HG03108 (cell line): ENCODE measurements at regions not wholly inside any gene's neighbourhood (a gene's known extent, or its start where the extent isn't known, plus 50 kb on each side); places are given as distances from the start of the nearest gene placed in this dataset.
A peak's percentile ranks its signal among the peaks of the same experiment; 100 is the strongest.

Experiments used
- ATAC-seq: cut with Tn5 transposase; IDR thresholded peaks from one replicate; pipeline ENCODE4 v1.9.1; 2021; ENCODE audit warnings: moderate library complexity; ENCODE audit not compliant: unreplicated experiment

DNA sequence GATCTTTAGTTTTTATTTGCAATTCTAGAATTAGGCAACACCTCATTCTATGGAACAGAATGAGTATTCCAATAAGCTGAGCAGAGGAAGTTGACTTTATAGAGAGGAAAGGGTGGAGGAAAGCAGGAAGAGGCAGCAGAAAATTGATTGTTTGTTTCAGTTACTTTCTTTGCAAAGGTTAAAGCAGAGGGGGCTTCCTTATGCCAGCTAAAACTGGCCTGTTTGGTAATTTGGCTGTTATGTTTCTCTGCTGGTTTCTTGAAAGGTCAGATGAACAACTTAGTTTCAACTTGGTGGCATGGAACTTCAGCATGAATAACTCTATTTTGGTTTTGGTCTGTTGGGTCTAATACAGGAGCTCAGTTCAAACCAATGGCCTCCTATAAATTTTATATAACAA is 190.9 kb upstream of the IL12A start:
- no peak for ATAC-seq

DNA sequence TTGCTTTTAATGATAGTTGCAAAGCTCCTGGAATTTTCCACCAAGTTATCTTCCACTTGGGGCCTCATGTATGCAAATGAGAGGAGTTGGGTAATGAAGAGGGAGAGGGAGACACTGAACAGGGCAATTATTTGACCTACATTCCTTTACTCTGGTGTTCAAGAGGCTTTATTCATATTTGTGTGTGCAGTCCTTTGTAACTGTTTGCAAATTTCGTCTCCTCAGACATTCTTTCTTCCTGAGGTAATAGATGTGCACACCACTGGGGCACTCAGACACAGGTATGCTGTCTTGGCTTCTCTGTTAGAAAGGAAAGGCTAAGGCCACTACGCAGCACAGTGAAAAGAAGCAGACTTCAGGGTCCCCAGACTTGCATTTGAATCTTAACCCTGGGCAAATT is 189.7 kb upstream of the IL12A start:
- ATAC-seq: no peak

DNA sequence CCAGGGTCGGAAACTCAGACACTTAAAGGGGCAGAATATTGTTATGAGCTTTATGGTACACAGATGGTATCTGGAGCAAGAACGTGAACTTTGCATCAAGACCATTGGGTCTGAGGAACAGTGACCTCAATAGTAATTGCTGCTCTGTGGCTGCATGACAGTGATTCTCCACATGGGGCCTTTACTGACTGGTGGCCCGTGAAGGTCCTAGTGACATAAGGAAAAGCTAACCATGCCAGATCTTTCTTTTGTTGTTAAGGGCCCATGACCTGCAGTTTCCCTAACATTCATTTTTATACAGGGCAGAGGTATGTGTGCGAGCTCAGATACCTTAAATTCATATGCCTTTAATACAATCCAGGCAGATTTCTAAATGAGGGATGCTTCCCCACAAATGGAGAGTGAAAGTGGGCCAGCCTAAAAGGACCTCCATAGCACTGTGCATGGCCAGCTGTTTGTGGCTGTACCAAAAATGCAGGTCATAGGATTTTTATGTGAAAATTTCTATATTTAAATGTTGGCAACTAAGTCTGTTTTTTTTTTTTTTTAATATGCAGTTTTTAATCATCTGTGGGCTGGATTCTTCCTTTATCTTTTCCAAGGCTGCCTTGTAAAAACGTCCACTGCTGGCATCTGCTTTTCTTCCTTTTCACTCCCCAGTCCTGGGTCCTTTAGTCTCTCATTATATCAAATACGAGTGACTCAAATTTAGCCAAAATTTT is 188.0 kb upstream of the IL12A start:
- ATAC-seq: no peak

DNA sequence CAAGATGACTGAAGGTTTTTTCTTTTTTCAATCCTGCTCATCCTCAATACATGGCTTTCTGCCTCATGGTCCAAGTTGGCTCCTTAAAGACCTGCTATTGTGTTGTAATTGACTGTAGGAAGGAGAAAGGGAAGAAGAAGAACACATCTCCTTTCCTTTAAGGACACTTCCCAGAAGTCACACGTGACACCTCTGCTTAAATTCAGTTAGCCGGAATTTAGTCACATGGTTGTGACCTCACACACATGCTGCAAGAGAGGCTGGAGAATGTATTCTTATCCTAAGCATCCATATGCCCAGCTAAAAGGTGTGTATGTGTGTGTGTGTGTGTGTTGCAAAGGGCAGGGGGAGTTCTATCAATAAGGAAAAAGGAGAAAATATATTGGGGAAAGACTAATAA is 185.8 kb upstream of the IL12A start:
- ATAC-seq: no peak

DNA sequence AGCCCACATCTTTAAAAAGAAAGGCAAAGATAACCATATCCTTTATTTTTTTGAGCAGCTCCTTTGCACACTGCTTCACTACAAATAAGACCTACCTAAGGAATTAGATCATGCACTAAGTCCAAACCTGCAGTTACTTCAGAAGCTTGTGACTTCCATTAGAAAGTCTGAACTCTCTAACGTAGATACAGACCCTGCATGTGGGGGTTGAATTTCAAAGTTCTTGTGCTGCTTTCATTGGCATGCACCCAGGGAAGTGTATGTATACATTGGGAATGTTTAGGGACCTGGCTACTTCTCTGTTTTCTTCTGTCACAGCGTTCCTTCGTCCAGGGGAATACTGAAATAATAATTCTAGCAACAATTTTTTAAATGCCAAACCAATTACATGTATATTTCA is 185.2 kb upstream of the IL12A start:
- ATAC-seq: no peak

DNA sequence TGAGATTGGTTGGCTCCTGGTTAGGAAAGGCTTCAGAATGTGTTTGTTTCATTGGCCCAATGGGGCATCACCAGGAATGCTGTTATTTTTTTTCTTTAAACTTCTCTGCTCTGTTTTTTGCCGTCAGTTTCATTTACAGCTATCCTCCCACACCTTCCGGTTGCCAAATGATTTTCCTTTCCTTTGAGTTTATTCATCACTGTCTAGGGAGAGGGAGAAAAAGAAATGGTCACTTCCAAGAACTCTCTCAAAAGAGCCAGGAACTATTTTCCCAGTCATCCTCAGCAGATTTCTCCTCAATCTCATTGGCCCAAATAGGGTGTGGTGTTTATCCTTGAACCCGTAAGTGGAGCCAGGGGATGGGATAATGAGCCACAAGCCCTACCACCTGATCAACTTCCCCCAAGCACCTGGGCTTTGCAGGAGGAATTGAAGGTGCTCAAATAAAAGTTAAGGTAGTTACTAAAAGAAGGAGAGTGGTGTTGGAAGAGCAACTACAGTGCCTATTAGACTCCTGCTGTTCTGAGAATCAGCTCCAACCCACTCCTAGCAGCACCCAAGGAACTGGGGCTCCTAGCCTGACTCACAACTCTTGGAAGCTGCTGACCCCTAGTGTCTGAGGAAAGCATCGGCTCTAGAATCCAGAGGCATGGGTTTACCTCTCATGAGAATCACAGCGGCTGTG is 183.8 kb upstream of the IL12A start:
- peak; percentile 89 for ATAC-seq

DNA sequence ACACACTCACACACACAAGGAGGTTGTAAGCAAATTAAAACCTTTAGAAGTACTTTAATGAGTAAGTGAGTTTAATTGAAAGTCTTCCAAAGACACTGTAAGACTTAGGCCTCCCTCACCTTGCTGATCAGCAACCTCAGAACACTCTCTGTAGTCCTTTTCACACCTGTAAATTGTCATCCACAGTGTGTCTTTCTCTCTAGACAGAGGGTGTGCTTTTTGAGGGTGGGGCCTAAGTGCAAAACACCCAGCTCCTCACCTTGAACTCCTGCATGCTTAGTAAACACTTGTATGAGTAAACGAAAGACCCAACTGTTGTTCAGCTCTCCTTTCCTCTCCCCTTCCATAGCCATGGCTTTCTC is 183.2 kb upstream of the IL12A start:
- ATAC-seq: no peak

DNA sequence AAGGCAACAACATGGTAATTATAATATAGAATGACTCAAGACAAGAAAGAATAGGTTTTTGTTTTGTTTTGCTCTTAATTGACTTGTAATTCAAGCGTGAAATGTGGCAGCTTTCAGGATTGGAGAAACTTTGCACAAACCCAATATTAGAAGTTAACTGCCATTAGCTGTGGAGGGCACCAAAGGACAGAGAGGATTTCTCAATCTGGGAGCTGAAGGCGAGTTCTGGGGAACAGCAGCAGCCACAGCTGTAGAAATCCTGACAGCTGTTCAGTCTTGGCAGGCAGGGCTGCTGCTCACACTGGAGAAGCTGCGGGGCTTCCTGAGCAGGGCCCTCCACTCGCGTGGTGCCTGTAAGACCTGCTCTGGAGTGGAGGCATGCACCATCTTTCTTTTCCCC is 182.2 kb upstream of the IL12A start:
- no peak for ATAC-seq

DNA sequence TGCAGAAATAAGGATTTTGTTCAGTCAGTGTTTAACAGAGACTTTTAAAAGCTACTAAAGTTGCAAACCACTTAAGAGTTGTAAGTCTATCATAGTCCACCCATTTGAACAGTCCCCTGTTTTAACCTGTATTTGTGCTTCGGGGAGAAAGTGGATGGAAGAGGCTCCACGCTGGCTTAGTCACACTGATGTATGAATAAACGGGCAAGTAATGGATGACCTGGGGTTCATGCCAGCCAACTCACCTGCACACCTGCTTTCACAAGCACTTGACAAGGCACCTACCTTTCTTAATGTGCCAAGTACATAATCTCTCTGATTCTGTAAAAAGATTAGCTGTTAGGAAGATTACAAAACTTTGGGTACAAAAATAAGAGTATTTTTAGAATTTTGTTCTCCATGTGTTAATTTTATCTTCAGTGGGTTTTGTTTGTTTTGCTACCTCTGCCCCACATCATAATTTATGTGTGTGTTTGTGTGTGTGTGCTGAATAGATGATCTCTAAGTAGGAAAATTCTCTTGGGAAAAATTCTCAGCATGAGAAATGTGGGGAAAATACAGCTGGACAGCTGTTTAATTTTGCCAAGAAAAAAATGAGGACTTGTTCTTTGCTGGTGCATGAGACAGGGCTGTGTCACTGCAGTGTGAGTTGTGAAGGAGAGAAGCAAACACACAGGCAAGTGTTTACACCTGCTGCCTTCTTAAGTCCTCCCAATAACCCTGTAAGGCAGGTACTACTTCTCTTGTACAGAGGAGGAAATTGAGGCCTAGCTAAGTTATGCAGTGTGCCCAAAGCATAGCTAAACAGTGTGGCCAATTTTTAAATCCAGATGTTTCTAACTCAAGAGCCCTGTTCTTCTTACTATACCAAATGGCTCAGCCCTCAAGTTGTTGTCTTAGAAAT is 181.2 kb upstream of the IL12A start:
- no peak for ATAC-seq

DNA sequence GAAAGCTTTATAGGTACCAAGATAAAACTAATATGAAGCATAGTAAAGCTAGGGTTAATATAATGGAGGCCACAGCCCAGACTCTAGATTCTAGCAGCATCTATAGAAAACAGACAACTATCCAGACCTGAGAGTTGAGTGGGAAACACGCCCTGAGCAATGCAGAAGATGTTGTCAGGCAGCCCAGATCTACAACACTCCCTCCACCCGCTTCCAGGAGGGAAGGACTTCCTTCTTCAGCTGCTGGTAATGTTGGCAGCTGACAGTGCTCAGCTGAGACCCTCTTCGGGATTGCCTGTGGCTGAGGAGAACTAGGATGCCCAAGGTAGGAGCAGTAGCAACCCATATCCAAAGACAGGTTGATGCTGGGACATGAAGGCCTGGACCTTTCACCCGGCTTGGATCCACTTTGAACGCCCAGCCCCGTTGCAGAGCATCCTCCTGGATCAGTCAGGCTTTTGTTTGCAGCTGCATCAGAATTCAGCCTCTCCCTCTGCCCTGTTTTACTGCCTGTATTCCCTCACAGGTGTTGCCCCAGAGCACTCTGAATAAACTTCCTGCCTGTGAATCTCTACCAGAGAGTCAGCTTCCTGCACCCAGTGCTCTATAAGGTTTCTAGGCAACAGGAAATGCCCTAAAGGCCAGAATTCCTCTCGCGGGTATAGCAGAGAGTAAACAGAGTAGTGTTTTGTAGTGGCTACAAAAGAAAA is 174.7 kb upstream of the IL12A start:
- no peak for ATAC-seq

DNA sequence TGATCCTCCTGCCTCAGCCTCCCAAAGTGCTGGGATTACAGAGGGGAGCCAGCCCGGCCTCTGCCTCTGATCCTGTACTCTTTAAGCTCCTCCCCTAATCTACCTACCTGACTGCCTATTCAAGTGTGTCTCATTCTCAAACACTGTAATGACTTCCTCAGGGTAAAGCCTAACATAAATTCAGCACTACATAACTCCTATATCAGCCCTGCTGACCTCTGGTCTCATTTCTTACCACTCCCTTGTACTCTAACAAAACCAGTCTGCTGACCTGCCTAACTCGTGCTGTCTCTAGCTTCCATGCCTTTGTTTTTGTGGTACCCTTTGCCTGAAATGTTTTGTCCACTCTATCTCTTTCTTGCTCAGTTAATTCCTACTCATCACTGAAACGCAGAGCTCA is 172.1 kb upstream of the IL12A start:
- no peak for ATAC-seq

DNA sequence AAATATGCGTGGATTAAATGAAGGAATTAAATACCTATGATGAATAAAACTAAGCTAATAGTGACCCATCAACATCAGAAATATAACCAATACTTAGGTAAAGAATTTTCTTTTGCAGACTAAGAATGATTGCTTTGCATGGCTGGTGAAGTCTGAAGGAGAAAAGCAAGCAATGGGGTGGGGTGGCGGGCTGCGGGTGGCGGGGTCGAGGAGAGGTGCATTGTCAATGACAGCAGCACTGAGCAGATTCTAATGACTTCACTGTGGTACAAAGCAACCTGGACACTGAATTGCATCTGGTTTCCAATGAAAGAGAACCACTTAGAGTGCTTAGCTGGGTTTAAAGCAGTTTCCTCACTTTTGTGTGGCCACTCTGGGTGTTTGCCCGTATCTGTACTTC is 171.5 kb upstream of the IL12A start:
- no peak for ATAC-seq

DNA sequence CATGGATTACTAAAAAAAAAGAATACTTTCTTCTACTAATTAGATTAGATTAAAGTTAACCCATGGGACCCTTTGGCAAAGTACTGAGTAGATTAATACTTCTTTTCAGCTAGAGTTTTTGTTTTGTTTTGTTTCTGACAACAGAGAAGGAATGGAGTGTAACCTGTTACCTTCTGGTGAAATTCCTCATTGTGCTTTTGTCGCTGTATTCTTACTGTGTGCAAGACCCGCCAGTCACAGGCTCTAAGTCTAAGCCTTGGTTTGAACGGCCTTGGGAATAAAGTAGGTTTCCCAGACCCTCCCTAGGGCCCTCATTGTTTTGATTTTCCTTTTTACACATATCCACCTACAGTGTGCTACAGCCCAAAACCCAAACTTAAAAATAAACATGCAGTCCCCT is 171.1 kb upstream of the IL12A start:
- no peak for ATAC-seq

DNA sequence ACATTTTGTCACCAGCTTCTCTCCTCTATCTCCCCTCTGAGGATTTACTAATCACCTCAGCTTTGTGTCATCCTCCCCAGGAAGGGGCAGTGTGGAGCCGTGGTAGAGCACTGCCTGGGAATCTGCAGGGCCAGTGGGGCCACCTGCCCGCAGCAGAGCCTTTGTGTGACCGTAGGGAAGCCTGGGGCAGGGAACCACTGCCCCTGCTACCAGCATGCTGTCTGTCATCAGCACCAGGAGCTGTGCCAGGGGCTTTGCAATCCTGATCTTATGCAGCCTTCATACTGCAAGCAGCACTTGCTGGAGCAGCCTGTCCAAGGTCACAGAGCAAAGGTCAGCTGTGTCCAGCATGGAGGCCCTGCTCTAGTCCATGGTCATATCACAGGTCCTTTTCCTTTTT is 170.2 kb upstream of the IL12A start:
- ATAC-seq: no peak

DNA sequence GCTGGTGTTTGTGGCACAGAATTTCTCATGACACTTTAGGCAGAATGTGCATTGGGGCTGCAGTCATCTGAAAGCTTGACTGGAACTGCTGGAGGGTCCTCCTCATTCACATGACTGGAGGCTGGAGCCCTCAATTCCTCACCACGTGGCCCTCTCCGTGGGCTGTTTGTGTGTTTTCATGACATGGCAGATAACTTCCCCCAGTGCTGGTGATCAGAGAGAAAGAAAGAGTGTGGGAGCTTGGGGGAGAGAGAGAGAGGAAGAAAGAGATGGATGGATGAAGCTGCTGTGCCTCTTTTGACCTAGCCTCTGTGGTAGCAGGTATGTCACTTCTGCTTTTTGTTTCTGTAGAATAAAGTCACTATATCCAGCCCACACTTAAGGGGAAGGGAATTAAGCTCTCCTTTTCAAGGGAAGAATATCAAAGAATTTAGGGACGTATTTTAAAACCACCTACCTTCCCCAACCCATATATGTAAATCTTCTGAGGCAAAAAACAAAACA is 169.6 kb upstream of the IL12A start:
- ATAC-seq: no peak

DNA sequence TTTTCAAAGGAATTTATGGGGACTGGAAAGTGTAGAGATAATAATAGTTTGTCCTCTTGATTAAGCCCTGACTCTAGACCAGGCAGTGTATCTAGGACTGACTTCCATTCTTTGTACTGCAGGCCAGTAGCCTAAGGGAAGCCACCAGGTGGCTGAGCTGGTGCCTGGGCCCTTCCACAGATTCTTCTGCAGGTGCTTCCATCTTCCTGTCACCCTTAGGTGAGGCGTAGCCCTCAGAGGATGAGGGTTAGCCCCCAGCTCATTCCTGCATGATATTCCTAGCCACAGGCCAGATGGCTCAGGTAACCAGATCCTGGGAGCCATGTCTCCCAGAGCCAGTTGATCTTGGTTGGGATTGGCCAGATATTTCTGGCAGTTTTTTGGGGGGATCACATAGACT is 169.0 kb upstream of the IL12A start:
- ATAC-seq: no peak

DNA sequence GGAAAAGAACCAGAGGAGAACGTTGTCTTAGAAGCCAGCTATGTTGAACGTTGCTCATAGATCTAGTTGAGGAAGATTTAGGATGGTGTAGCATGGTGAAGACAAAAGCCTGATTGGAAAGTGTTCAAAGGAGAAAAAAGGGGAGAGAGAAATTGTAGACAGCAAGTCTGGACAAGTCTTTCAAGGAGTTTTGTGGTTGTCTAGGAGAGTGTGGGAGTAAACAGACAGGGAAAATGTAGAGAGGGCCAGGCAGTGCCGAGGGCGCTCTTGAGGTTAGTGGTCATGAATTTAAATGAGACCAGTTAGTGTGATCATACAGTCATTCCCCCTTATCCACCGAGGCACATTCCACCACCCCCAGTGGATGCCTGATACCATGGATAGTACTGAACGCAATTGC is 167.5 kb upstream of the IL12A start:
- no peak for ATAC-seq

DNA sequence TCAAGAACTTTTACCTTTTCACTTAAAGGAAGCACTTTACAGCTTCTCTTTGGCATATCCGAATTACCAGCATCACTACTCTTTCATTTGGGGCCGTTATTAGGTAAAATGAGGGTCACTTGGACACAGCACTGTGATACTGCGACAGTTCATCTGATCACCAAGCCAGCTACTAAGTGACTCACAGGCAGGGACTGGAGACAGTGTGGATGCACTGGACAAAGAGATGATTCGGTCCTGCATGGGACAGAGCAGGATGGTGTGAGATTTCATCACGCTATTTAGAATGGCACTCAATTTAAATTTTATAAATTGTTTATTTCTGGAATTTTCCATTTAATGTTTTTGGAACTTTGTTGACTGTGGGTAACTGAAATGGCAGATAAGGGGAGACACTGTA is 166.9 kb upstream of the IL12A start:
- no peak for ATAC-seq

DNA sequence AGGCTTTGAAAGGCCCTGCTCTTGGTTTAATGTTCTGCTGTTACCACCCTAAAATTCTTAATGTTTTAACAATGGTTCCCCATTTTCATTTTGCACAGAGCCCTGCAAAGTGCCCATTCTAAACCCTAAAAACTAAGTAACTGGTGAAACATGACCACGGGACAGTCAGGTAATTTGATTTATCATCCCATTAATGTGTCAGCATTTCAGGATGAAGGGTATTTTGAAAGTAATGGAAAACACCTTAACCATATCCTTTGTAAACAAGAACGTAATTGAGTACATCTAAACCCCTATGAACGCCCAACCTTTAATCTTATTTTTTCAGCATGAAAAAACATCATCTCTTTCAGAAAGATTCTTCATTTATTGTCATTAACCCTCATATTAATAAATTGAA is 164.9 kb upstream of the IL12A start:
- ATAC-seq: no peak

DNA sequence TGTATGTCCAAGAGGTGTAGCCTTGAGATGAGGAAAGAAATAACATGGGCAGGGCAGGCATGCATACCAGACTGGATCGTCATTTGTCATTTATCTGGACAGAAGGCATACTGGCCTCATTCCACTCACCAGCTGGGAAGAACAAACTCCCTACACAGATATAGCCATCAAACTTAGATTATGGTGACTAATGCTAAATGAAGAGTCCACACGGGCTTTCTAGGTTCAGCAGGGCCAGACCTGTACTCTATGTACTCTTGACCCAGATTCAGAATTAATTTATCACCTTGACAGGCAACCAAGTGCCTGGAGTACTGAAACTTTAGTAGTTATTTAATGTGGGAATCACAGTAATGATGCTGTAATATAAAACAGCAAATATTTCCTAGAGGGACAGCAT is 164.3 kb upstream of the IL12A start:
- no peak for ATAC-seq

DNA sequence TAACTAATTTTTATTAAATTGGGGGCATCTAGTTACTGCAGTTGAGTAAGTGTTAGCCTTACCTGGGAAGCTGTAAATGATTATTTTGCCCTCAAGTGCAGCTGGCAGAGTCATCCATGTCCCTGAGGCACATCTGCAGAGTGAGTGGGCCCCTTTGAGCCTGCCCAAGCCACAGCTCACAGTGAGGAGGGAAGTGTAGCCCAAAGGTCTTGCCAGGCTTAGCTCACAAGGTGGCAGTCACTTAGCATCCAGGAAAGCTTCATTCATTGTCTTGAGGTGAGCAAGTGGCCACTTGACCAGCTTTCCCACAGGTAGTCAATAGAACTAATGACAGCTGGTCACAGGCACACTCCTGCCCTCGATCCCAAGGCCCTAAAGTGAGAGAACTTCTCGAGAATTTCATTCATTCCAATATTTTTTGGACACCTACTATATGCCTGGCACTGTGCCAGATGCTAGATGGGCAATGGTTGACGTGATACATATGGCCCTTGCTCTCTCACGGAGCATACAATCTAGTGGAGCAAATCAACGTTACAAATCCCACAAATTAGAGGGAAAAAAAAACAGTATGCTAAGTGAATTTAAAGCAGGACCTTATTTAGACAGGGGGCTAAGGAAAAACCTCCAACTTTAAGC is 163.3 kb upstream of the IL12A start:
- ATAC-seq: no peak
